ENCODE measurements at regions not wholly inside any gene's neighbourhood (a gene's known extent, or its start where the extent isn't known, plus 50 kb on each side); places are given as distances from the start of the nearest gene placed in this dataset.

DNA sequence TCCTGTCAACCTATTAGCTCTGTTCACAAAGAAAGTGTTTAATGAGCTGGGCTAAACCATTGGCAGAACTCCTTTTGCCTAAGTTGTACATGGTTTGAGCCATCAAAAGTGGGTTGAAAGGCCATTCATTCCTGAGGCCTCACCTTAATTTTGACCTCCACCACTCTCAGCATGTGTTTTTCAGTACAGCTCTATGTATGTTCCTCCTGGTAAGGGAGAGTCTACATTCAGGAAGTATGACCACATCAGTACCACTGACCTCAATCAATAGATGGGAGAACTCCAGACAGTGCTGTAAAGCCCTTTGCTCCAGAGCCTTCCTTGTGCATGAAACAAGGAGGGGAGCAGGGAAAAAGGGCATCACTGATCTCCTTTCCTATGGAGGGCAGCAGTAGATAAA, 87.8 kb upstream of the CARD18 start:
- H3K27ac ChIP-seq (ENCODE audit: low read depth in 1 of 3, low read length in 2 of 3): no peak overlapping the region
- no peaks in the 10 kb centered on the region for H3K9me3 ChIP-seq (ENCODE audit: control insufficient read depth in 2 of 2, insufficient read depth in 1 of 2, low read depth in 1 of 2, low read length in 1 of 2)
- no peak overlapping the region for H3K4me3 ChIP-seq (ENCODE audit: low read depth in 1 of 3, low read length in 3 of 3)
- DNase-seq (no peak), FAIRE-seq (no peak)
- H3K4me1 ChIP-seq (ENCODE audit: control insufficient read depth in 3 of 3, insufficient read depth in 2 of 3, low read depth in 1 of 3, low read length in 2 of 3): peaks cover 0 to 6% (median 0%) of the 10 kb centered on the region in 3 donors
- H3K27me3 ChIP-seq (ENCODE audit: control insufficient read depth in 3 of 3, insufficient read depth in 3 of 3, low read length in 3 of 3): no peaks in the 10 kb centered on the region
- no peaks in the 10 kb centered on the region for H3K36me3 ChIP-seq (ENCODE audit: control insufficient read depth in 3 of 3, insufficient read depth in 2 of 3, low read depth in 1 of 3, low read length in 3 of 3)

GRCh38 chr11:105226766-105227165, 87.2 kb upstream of the CARD18 start:
- FAIRE-seq: no peak
- H3K4me1 ChIP-seq (ENCODE audit: control insufficient read depth in 3 of 3, insufficient read depth in 2 of 3, low read depth in 1 of 3, low read length in 2 of 3): peaks cover 0 to 6% (median 0%) of the 10 kb centered on the region in 3 donors

GRCh38 chr11:105226091-105226490, 86.5 kb upstream of the CARD18 start:
- H3K4me1 ChIP-seq (ENCODE audit: control insufficient read depth in 3 of 3, insufficient read depth in 2 of 3, low read depth in 1 of 3, low read length in 2 of 3): peaks cover 0 to 6% (median 0%) of the 10 kb centered on the region in 3 donors
- no peak for FAIRE-seq
- H3K27me3 ChIP-seq (ENCODE audit: control insufficient read depth in 3 of 3, insufficient read depth in 3 of 3, low read length in 3 of 3): no peaks in the 10 kb centered on the region
- H3K9me3 ChIP-seq (ENCODE audit: control insufficient read depth in 2 of 2, insufficient read depth in 1 of 2, low read depth in 1 of 2, low read length in 1 of 2): no peaks in the 10 kb centered on the region
- no peak overlapping the region for H3K27ac ChIP-seq (ENCODE audit: low read depth in 1 of 3, low read length in 2 of 3)
- H3K36me3 ChIP-seq (ENCODE audit: control insufficient read depth in 3 of 3, insufficient read depth in 2 of 3, low read depth in 1 of 3, low read length in 3 of 3): no peaks in the 10 kb centered on the region
- no peak overlapping the region for H3K4me3 ChIP-seq (ENCODE audit: low read depth in 1 of 3, low read length in 3 of 3)
- DNase-seq: no peak

More at GRCh38 chr11:105226766-105227165, 87.2 kb upstream of the CARD18 start:
- DNase-seq: no peak
- Histone ChIP-seq H3K36me3 (ENCODE audit: control insufficient read depth in 3 of 3, insufficient read depth in 2 of 3, low read depth in 1 of 3, low read length in 3 of 3) (no peaks in the 10 kb centered on the region), H3K9me3 (ENCODE audit: control insufficient read depth in 2 of 2, insufficient read depth in 1 of 2, low read depth in 1 of 2, low read length in 1 of 2) (no peaks in the 10 kb centered on the region), H3K27ac (ENCODE audit: low read depth in 1 of 3, low read length in 2 of 3) (no peak overlapping the region), H3K4me3 (ENCODE audit: low read depth in 1 of 3, low read length in 3 of 3) (no peak overlapping the region), H3K27me3 (ENCODE audit: control insufficient read depth in 3 of 3, insufficient read depth in 3 of 3, low read length in 3 of 3) (no peaks in the 10 kb centered on the region)
- WGBS, 3 donors: 18 to 49% (median 42%) methylated on average over 2 of the region's 2 CpGs

GRCh38 chr11:105224482-105225253, 85.1 kb upstream of the CARD18 start:
- DNase-seq (no peak), FAIRE-seq (no peak)
- no peaks in the 10 kb centered on the region for H3K36me3 ChIP-seq (ENCODE audit: control insufficient read depth in 3 of 3, insufficient read depth in 2 of 3, low read depth in 1 of 3, low read length in 3 of 3)
- no peak overlapping the region for H3K4me3 ChIP-seq (ENCODE audit: low read depth in 1 of 3, low read length in 3 of 3)
- no peaks in the 10 kb centered on the region for H3K9me3 ChIP-seq (ENCODE audit: control insufficient read depth in 2 of 2, insufficient read depth in 1 of 2, low read depth in 1 of 2, low read length in 1 of 2)
- 77 to 87% (median 80%) methylated on average over 4 of the region's 4 CpGs for WGBS, 3 donors
- H3K27me3 ChIP-seq (ENCODE audit: control insufficient read depth in 3 of 3, insufficient read depth in 3 of 3, low read length in 3 of 3): no peaks in the 10 kb centered on the region
- H3K4me1 ChIP-seq (ENCODE audit: control insufficient read depth in 3 of 3, insufficient read depth in 2 of 3, low read depth in 1 of 3, low read length in 2 of 3): peaks cover 0 to 6% (median 0%) of the 10 kb centered on the region in 3 donors
- no peak overlapping the region for H3K27ac ChIP-seq (ENCODE audit: low read depth in 1 of 3, low read length in 2 of 3)

GRCh38 chr11:105220121-105220520, 80.6 kb upstream of the CARD18 start:
- H3K27me3 ChIP-seq (ENCODE audit: control insufficient read depth in 3 of 3, insufficient read depth in 3 of 3, low read length in 3 of 3): no peaks in the 10 kb centered on the region
- WGBS, 3 donors: 70 to 84% (median 83%) methylated on average over 5 of the region's 5 CpGs
- peaks cover 0 to 3% of the 10 kb centered on the region in 2 donors for H3K9me3 ChIP-seq (ENCODE audit: control insufficient read depth in 2 of 2, insufficient read depth in 1 of 2, low read depth in 1 of 2, low read length in 1 of 2)
- H3K36me3 ChIP-seq (ENCODE audit: control insufficient read depth in 3 of 3, insufficient read depth in 2 of 3, low read depth in 1 of 3, low read length in 3 of 3): no peaks in the 10 kb centered on the region
- H3K27ac ChIP-seq (ENCODE audit: low read depth in 1 of 3, low read length in 2 of 3): no peak overlapping the region
- no peak for FAIRE-seq
- no peak overlapping the region for H3K4me3 ChIP-seq (ENCODE audit: low read depth in 1 of 3, low read length in 3 of 3)
- DNase-seq: no peak
- H3K4me1 ChIP-seq (ENCODE audit: control insufficient read depth in 3 of 3, insufficient read depth in 2 of 3, low read depth in 1 of 3, low read length in 2 of 3): no peaks in the 10 kb centered on the region

DNA sequence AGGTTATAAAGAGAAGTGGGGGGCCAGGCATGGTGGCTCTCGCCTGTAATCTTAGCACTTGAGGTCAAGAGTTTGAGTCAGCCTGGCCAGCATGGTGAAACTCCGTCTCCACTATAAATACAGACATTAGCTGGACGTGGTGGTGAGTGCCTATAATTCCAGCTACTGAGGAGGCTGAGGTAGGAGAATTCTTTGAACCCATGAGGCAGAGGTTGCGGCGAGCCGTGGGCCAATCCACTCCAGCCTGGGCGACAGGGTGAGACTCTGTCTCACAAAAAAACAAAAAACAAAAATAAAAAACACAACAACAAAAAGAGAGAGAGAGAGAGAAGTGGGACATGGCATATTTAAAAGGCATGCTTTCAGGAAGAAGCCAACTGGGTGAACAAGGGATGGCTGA, 80.1 kb upstream of the CARD18 start:
- no peak for FAIRE-seq
- 94 to 96% (median 96%) methylated on average over 7 of the region's 7 CpGs for WGBS, 3 donors
- no peaks in the 10 kb centered on the region for H3K4me1 ChIP-seq (ENCODE audit: control insufficient read depth in 3 of 3, insufficient read depth in 2 of 3, low read depth in 1 of 3, low read length in 2 of 3)
- H3K27ac ChIP-seq (ENCODE audit: low read depth in 1 of 3, low read length in 2 of 3): no peak overlapping the region
- no peaks in the 10 kb centered on the region for H3K27me3 ChIP-seq (ENCODE audit: control insufficient read depth in 3 of 3, insufficient read depth in 3 of 3, low read length in 3 of 3)
- peaks cover 0 to 3% of the 10 kb centered on the region in 2 donors for H3K9me3 ChIP-seq (ENCODE audit: control insufficient read depth in 2 of 2, insufficient read depth in 1 of 2, low read depth in 1 of 2, low read length in 1 of 2)
- no peak overlapping the region for H3K4me3 ChIP-seq (ENCODE audit: low read depth in 1 of 3, low read length in 3 of 3)
- no peaks in the 10 kb centered on the region for H3K36me3 ChIP-seq (ENCODE audit: control insufficient read depth in 3 of 3, insufficient read depth in 2 of 3, low read depth in 1 of 3, low read length in 3 of 3)
- DNase-seq: no peak

DNA sequence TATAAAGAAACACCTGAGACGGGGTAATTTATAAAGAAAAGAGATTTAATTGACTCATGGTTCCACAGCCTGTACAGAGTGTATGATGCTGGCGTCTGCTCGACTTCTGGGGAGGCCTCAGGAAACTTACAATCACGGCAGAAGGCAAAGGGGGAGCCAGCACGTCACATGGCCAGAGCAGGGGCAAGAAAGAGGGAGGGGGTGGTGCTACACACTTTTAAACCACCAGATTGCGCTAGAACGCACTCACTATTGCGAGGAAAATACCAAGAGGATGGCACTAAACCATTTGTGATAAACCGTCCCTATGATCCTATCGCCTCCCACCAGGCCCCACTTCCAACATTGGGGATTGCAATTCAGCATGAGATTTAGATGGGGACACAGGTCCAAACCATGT, 79.7 kb upstream of the CARD18 start:
- H3K4me3 ChIP-seq (ENCODE audit: low read depth in 1 of 3, low read length in 3 of 3): no peak overlapping the region
- H3K36me3 ChIP-seq (ENCODE audit: control insufficient read depth in 3 of 3, insufficient read depth in 2 of 3, low read depth in 1 of 3, low read length in 3 of 3): no peaks in the 10 kb centered on the region
- FAIRE-seq (no peak), DNase-seq (no peak)
- H3K4me1 ChIP-seq (ENCODE audit: control insufficient read depth in 3 of 3, insufficient read depth in 2 of 3, low read depth in 1 of 3, low read length in 2 of 3): no peaks in the 10 kb centered on the region
- WGBS, 3 donors: 91 to 95% (median 93%) methylated on average over 10 of the region's 10 CpGs
- peaks cover 0 to 3% of the 10 kb centered on the region in 2 donors for H3K9me3 ChIP-seq (ENCODE audit: control insufficient read depth in 2 of 2, insufficient read depth in 1 of 2, low read depth in 1 of 2, low read length in 1 of 2)
- H3K27ac ChIP-seq (ENCODE audit: low read depth in 1 of 3, low read length in 2 of 3): no peak overlapping the region
- no peaks in the 10 kb centered on the region for H3K27me3 ChIP-seq (ENCODE audit: control insufficient read depth in 3 of 3, insufficient read depth in 3 of 3, low read length in 3 of 3)

GRCh38 chr11:105215528-105215927, 76.0 kb upstream of the CARD18 start:
- DNase-seq (no peak), FAIRE-seq (no peak)
- Histone ChIP-seq H3K27me3 (ENCODE audit: control insufficient read depth in 3 of 3, insufficient read depth in 3 of 3, low read length in 3 of 3) (no peaks in the 10 kb centered on the region), H3K36me3 (ENCODE audit: control insufficient read depth in 3 of 3, insufficient read depth in 2 of 3, low read depth in 1 of 3, low read length in 3 of 3) (no peaks in the 10 kb centered on the region), H3K27ac (ENCODE audit: low read depth in 1 of 3, low read length in 2 of 3) (no peak overlapping the region), H3K9me3 (ENCODE audit: control insufficient read depth in 2 of 2, insufficient read depth in 1 of 2, low read depth in 1 of 2, low read length in 1 of 2) (peaks cover 0 to 3% of the 10 kb centered on the region in 2 donors), H3K4me3 (ENCODE audit: low read depth in 1 of 3, low read length in 3 of 3) (no peak overlapping the region), H3K4me1 (ENCODE audit: control insufficient read depth in 3 of 3, insufficient read depth in 2 of 3, low read depth in 1 of 3, low read length in 2 of 3) (no peaks in the 10 kb centered on the region)
- WGBS, 3 donors: 96 to 100% (median 98%) methylated on average over 1 of the region's 1 CpG
